H1 (cell line): ENCODE measurements at regions not wholly inside any gene's neighbourhood (a gene's known extent, or its start where the extent isn't known, plus 50 kb on each side); places are given as distances from the start of the nearest gene placed in this dataset.

Source experiments
- ASH2L ChIP-seq: fragments of 200-600, 300-600 bp; sonication (generic); IDR thresholded peaks from one replicate; pipeline ENCODE4 v1.7.1; 2017; ENCODE audit warnings: low read length
- HDAC2 ChIP-seq, 2 experiments: fragments of 300-600 bp in 1 of 2; sonication (generic) in 1 of 2; IDR thresholded peaks; 2 replicates each; pipeline ENCODE4 v1.6.1; 2011 to 2012; ENCODE audit warnings: low read depth in 2 of 2, low read length in 2 of 2, mild to moderate bottlenecking in 2 of 2, moderate library complexity in 2 of 2, borderline replicate concordance in 1 of 2, inconsistent platforms in 1 of 2
- SP1 ChIP-seq: IDR thresholded peaks from 2 replicates; pipeline ENCODE4 v1.6.1; 2011; ENCODE audit warnings: low read depth, low read length
- TF ChIP-seq, protein P1 (sequence below): fragments of 300-600 bp; sonication (generic); IDR thresholded peaks from 2 replicates; pipeline ENCODE4 v1.7.1; 2012; ENCODE audit warnings: low read length, moderate library complexity, mild to moderate bottlenecking, inconsistent platforms; ENCODE audit not compliant: insufficient replicate concordance

GRCh38 chr18:71995904-71996465, 548.2 kb downstream of the CBLN2 start (continued):
- TF ChIP-seq, protein P1, sequence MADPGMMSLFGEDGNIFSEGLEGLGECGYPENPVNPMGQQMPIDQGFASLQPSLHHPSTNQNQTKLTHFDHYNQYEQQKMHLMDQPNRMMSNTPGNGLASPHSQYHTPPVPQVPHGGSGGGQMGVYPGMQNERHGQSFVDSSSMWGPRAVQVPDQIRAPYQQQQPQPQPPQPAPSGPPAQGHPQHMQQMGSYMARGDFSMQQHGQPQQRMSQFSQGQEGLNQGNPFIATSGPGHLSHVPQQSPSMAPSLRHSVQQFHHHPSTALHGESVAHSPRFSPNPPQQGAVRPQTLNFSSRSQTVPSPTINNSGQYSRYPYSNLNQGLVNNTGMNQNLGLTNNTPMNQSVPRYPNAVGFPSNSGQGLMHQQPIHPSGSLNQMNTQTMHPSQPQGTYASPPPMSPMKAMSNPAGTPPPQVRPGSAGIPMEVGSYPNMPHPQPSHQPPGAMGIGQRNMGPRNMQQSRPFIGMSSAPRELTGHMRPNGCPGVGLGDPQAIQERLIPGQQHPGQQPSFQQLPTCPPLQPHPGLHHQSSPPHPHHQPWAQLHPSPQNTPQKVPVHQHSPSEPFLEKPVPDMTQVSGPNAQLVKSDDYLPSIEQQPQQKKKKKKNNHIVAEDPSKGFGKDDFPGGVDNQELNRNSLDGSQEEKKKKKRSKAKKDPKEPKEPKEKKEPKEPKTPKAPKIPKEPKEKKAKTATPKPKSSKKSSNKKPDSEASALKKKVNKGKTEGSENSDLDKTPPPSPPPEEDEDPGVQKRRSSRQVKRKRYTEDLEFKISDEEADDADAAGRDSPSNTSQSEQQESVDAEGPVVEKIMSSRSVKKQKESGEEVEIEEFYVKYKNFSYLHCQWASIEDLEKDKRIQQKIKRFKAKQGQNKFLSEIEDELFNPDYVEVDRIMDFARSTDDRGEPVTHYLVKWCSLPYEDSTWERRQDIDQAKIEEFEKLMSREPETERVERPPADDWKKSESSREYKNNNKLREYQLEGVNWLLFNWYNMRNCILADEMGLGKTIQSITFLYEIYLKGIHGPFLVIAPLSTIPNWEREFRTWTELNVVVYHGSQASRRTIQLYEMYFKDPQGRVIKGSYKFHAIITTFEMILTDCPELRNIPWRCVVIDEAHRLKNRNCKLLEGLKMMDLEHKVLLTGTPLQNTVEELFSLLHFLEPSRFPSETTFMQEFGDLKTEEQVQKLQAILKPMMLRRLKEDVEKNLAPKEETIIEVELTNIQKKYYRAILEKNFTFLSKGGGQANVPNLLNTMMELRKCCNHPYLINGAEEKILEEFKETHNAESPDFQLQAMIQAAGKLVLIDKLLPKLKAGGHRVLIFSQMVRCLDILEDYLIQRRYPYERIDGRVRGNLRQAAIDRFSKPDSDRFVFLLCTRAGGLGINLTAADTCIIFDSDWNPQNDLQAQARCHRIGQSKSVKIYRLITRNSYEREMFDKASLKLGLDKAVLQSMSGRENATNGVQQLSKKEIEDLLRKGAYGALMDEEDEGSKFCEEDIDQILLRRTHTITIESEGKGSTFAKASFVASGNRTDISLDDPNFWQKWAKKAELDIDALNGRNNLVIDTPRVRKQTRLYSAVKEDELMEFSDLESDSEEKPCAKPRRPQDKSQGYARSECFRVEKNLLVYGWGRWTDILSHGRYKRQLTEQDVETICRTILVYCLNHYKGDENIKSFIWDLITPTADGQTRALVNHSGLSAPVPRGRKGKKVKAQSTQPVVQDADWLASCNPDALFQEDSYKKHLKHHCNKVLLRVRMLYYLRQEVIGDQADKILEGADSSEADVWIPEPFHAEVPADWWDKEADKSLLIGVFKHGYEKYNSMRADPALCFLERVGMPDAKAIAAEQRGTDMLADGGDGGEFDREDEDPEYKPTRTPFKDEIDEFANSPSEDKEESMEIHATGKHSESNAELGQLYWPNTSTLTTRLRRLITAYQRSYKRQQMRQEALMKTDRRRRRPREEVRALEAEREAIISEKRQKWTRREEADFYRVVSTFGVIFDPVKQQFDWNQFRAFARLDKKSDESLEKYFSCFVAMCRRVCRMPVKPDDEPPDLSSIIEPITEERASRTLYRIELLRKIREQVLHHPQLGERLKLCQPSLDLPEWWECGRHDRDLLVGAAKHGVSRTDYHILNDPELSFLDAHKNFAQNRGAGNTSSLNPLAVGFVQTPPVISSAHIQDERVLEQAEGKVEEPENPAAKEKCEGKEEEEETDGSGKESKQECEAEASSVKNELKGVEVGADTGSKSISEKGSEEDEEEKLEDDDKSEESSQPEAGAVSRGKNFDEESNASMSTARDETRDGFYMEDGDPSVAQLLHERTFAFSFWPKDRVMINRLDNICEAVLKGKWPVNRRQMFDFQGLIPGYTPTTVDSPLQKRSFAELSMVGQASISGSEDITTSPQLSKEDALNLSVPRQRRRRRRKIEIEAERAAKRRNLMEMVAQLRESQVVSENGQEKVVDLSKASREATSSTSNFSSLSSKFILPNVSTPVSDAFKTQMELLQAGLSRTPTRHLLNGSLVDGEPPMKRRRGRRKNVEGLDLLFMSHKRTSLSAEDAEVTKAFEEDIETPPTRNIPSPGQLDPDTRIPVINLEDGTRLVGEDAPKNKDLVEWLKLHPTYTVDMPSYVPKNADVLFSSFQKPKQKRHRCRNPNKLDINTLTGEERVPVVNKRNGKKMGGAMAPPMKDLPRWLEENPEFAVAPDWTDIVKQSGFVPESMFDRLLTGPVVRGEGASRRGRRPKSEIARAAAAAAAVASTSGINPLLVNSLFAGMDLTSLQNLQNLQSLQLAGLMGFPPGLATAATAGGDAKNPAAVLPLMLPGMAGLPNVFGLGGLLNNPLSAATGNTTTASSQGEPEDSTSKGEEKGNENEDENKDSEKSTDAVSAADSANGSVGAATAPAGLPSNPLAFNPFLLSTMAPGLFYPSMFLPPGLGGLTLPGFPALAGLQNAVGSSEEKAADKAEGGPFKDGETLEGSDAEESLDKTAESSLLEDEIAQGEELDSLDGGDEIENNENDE, result no peak
- TF ChIP-seq HDAC2 (IDR thresholded peaks at IDR 0.05; ENCODE audit: borderline replicate concordance in 1 of 2, low read depth in 2 of 2, low read length in 2 of 2), result no peak
- TF ChIP-seq ASH2L, result no peak
- TF ChIP-seq SP1, result no peak
